Erythroblast (primary cell): ENCODE measurements at regions not wholly inside any gene's neighbourhood (a gene's known extent, or its start where the extent isn't known, plus 50 kb on each side); places are given as distances from the start of the nearest gene placed in this dataset.

Experiments used
- GATA1 ChIP-seq: IDR thresholded peaks from 2 replicates; pipeline ENCODE4 v1.6.1; 2011; ENCODE audit warnings: low read depth, mild to moderate bottlenecking, control low read depth, low read length, moderate library complexity
- POLR2A ChIP-seq: IDR thresholded peaks from 2 replicates; pipeline ENCODE4 v1.6.1; 2011; ENCODE audit warnings: mild to moderate bottlenecking, low read length

DNA sequence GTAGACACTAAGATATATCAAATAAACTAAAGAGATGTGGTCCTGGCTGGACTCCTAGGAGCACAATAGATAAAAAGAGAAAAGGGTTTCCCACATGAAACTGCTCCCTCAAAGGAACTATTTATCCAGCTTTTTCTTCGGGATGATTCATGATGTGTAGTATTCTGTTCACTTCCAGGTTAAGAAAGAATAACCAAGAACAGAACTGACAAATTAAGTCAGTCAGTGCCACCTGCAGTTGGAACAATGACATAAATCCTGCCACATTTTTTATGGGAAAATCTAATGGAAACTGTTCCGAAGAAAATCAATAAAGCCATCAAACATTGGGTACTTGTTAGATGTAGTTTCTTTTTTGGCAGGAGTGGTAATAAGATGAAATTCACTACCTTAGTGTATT is 87.1 kb downstream of the POLR1F start:
- TF ChIP-seq POLR2A (no peak), GATA1 (no peak)
